ENCODE measurements at regions not wholly inside any gene's neighbourhood (a gene's known extent, or its start where the extent isn't known, plus 50 kb on each side); places are given as distances from the start of the nearest gene placed in this dataset.

- H3K9me3 ChIP-seq (ENCODE audit: control insufficient read depth, insufficient read depth, low read depth, low read length), result no peaks in the 10 kb centered on the region
- in situ Hi-C loops (cut with HindIII; ENCODE audit: low pct_unique_long_range_greater_than_20kb, low sequenced_read_pairs) (no loop called here), intact Hi-C loops (cut with micrococcal nuclease; ENCODE audit: unreplicated experiment) (no loop called here)
- H3K4me1 ChIP-seq (ENCODE audit: control insufficient read depth, insufficient read depth, low read length), result no peaks in the 10 kb centered on the region
- no TSS peak for BruUV-seq (replicated peaks)
- CTCF ChIA-PET, result no interaction called here
- POLR2A ChIA-PET, result no interaction called here
- no peak for ATAC-seq
- H3K36me3 ChIP-seq (ENCODE audit: control insufficient read depth, insufficient read depth, low read length), result no peaks in the 10 kb centered on the region
- no peaks in the 10 kb centered on the region for H3K27me3 ChIP-seq (ENCODE audit: control insufficient read depth, insufficient read depth, low read length)
- H3K27ac ChIP-seq (ENCODE audit: low read length), result no peak overlapping the region
- no peak for TF ChIP-seq TCF7L2 (IDR thresholded peaks at IDR 0.05; ENCODE audit: low read depth, low read length)
- DNase-seq (ENCODE audit: low read depth, low spot score), result no peak
- no peak overlapping the region for H3K4me3 ChIP-seq (ENCODE audit: low read depth in 2 of 2, low read length in 2 of 2)
Measured at GRCh38 chr12:92539110-92539749, 163.6 kb upstream of the PLEKHG7 start.

- POLR2A ChIA-PET, result no interaction called here
- TF ChIP-seq CTCF (IDR thresholded peaks at IDR 0.05) (no peak), REST (IDR thresholded peaks at IDR 0.05; ENCODE audit: insufficient read depth in 1 of 2, low read depth in 2 of 2, low read length in 1 of 2) (no peak), SIN3A (IDR thresholded peaks at IDR 0.05; ENCODE audit: borderline replicate concordance, insufficient read depth, low read depth, low read length) (no peak), POLR2AphosphoS5 (IDR thresholded peaks at IDR 0.05; ENCODE audit: low read depth, low read length) (no peak), TCF7L2 (IDR thresholded peaks at IDR 0.05; ENCODE audit: low read depth, low read length) (no peak)
- no peaks in the 10 kb centered on the region for H3K9me3 ChIP-seq (ENCODE audit: control insufficient read depth, insufficient read depth, low read depth, low read length)
- no peaks in the 10 kb centered on the region for H3K36me3 ChIP-seq (ENCODE audit: control insufficient read depth, insufficient read depth, low read length)
- H3K4me3 ChIP-seq (ENCODE audit: low read depth in 2 of 2, low read length in 2 of 2), result no peak overlapping the region
- intact Hi-C loops (cut with micrococcal nuclease; ENCODE audit: unreplicated experiment) (no loop called here), in situ Hi-C loops (cut with HindIII; ENCODE audit: low pct_unique_long_range_greater_than_20kb, low sequenced_read_pairs) (no loop called here)
- CTCF ChIA-PET, result no interaction called here
- no TSS peak for BruUV-seq (replicated peaks)
- no peaks in the 10 kb centered on the region for H3K4me1 ChIP-seq (ENCODE audit: control insufficient read depth, insufficient read depth, low read length)
- no peak overlapping the region for H3K27ac ChIP-seq (ENCODE audit: low read length)
- no peaks in the 10 kb centered on the region for H3K27me3 ChIP-seq (ENCODE audit: control insufficient read depth, insufficient read depth, low read length)
- ATAC-seq, result no peak
- DNase-seq (ENCODE audit: low read depth, low spot score), result no peak
Measured at GRCh38 chr12:92537290-92537960, 165.4 kb upstream of the PLEKHG7 start.

- BruUV-seq (replicated peaks), result no TSS peak
- ChIA-PET CTCF (no interaction called here), POLR2A (no interaction called here)
- ATAC-seq, result no peak
- no peaks in the 10 kb centered on the region for H3K27me3 ChIP-seq (ENCODE audit: control insufficient read depth, insufficient read depth, low read length)
- DNase-seq (ENCODE audit: low read depth, low spot score), result no peak
- no peaks in the 10 kb centered on the region for H3K4me1 ChIP-seq (ENCODE audit: control insufficient read depth, insufficient read depth, low read length)
- in situ Hi-C loops (cut with HindIII; ENCODE audit: low pct_unique_long_range_greater_than_20kb, low sequenced_read_pairs) (no loop called here), intact Hi-C loops (cut with micrococcal nuclease; ENCODE audit: unreplicated experiment) (no loop called here)
- H3K9me3 ChIP-seq (ENCODE audit: control insufficient read depth, insufficient read depth, low read depth, low read length), result no peaks in the 10 kb centered on the region
- H3K4me3 ChIP-seq (ENCODE audit: low read depth in 2 of 2, low read length in 2 of 2), result no peak overlapping the region
- H3K27ac ChIP-seq (ENCODE audit: low read length), result no peak overlapping the region
- no peaks in the 10 kb centered on the region for H3K36me3 ChIP-seq (ENCODE audit: control insufficient read depth, insufficient read depth, low read length)
- no peak for TF ChIP-seq TCF7L2 (IDR thresholded peaks at IDR 0.05; ENCODE audit: low read depth, low read length)
- TF ChIP-seq CTCF (IDR thresholded peaks at IDR 0.05), result no peak
- no peak for TF ChIP-seq SIN3A (IDR thresholded peaks at IDR 0.05; ENCODE audit: borderline replicate concordance, insufficient read depth, low read depth, low read length)
- TF ChIP-seq POLR2AphosphoS5 (IDR thresholded peaks at IDR 0.05; ENCODE audit: low read depth, low read length), result no peak
- no peak for TF ChIP-seq REST (IDR thresholded peaks at IDR 0.05; ENCODE audit: insufficient read depth in 1 of 2, low read depth in 2 of 2, low read length in 1 of 2)
Measured at GRCh38 chr12:92535961-92536360, 166.8 kb upstream of the PLEKHG7 start.
